Nephron (organoid): ENCODE measurements at regions not wholly inside any gene's neighbourhood (a gene's known extent, or its start where the extent isn't known, plus 50 kb on each side); places are given as distances from the start of the nearest gene placed in this dataset.
"Not testable (repeated sequence)": the region's sequence is repeated elsewhere in the genome, so short reads cannot be mapped to it uniquely, and the experiment has no call there.

Source experiments
- H3K27ac Mint-ChIP-seq, 3 experiments: 2 replicates each; pipeline ENCODE4 v1.8.0; 2020; ENCODE audit warnings: mixed read lengths in 3 of 3, mild to moderate bottlenecking in 2 of 3, moderate library complexity in 1 of 3
- H3K27me3 Mint-ChIP-seq: 2 replicates; pipeline ENCODE4 v1.8.0; 2021; ENCODE audit warnings: low read depth, mild to moderate bottlenecking, moderate library complexity, mixed read lengths
- H3K36me3 Mint-ChIP-seq: 2 replicates; pipeline ENCODE4 v1.8.0; 2020; ENCODE audit warnings: low read depth, mixed read lengths
- H3K4me1 Mint-ChIP-seq: 2 replicates; pipeline ENCODE4 v1.8.0; 2020; ENCODE audit warnings: mixed read lengths
- H3K4me3 Mint-ChIP-seq, 3 experiments: 2 replicates each; pipeline ENCODE4 v1.8.0; 2020; ENCODE audit warnings: mild to moderate bottlenecking in 3 of 3, mixed read lengths in 3 of 3, moderate library complexity in 2 of 3
- H3K9me3 Mint-ChIP-seq: 2 replicates; pipeline ENCODE4 v1.8.0; 2020; ENCODE audit warnings: mixed read lengths
- TF ChIP-seq, protein P1 (sequence below), 3 experiments: fragments of 200-600 bp; sonication (generic); IDR thresholded peaks; one replicate each; pipeline ENCODE4 v1.5.0; 2021; ENCODE audit warnings: antibody characterized with exemption in 3 of 3; ENCODE audit not compliant: unreplicated experiment in 3 of 3

DNA sequence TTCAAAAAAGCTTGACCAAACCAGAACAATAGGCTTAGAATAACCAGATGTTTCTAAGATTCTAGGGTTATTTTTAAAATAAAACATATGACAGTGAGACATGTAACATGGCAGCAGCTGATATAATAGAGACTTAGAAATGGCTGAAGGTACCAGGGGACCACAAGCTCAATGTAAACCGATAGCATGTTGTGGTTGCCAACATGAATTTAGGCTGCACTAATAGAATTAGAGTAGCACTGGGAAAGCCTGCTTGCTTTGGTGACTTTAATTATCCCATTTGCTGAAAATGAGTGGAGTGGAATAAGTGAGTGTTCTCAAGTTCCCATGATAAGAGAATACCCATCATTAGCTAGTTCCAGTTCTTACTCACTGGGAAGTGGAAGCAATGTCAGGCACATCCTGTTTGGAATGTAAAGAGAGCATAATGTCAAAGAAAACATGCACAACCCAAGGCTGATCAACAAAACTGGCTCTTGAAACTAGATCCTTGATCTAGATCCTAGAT, 621.2 kb upstream of the CDH5 start:
- peaks cover 52% of the 10 kb centered on the region for H3K4me1 Mint-ChIP-seq
- no peaks in the 10 kb centered on the region for H3K9me3 Mint-ChIP-seq
- no peak overlapping the region for H3K4me3 Mint-ChIP-seq
- TF ChIP-seq, protein P1, sequence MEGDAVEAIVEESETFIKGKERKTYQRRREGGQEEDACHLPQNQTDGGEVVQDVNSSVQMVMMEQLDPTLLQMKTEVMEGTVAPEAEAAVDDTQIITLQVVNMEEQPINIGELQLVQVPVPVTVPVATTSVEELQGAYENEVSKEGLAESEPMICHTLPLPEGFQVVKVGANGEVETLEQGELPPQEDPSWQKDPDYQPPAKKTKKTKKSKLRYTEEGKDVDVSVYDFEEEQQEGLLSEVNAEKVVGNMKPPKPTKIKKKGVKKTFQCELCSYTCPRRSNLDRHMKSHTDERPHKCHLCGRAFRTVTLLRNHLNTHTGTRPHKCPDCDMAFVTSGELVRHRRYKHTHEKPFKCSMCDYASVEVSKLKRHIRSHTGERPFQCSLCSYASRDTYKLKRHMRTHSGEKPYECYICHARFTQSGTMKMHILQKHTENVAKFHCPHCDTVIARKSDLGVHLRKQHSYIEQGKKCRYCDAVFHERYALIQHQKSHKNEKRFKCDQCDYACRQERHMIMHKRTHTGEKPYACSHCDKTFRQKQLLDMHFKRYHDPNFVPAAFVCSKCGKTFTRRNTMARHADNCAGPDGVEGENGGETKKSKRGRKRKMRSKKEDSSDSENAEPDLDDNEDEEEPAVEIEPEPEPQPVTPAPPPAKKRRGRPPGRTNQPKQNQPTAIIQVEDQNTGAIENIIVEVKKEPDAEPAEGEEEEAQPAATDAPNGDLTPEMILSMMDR (IDR thresholded peaks at IDR 0.05; ENCODE audit: unreplicated experiment in 3 of 3) = no peak
- peaks cover 4% of the 10 kb centered on the region for H3K27me3 Mint-ChIP-seq
- H3K27ac Mint-ChIP-seq = peak overlapping the region; percentile 51 to 76 (median 65)
- H3K36me3 Mint-ChIP-seq = no peaks in the 10 kb centered on the region

DNA sequence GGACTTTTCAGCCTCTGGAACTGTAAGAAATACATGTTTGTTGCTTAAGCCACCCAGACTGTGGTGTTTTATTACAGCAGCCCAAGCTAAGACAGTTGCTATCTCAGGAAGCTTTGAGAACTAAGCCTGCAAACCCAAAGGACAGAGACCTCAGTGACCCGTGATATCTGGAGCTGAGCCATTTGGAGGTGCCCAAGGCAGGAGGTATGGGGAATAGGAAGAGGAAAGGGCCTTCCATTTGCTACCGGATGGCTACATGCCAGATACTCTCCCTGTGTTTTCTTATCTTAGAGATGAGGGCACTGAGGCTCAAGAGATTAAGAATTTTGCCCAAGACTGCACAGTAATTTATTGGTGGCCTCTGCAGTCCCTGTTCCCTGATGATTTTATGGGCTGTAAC, 622.1 kb upstream of the CDH5 start:
- peaks cover 44% of the 10 kb centered on the region for H3K4me1 Mint-ChIP-seq
- H3K36me3 Mint-ChIP-seq = no peaks in the 10 kb centered on the region
- no peak overlapping the region for H3K4me3 Mint-ChIP-seq
- H3K27ac Mint-ChIP-seq = peak overlapping the region in 2 of 3 experiments; percentile 65 to 76
- peaks cover 4% of the 10 kb centered on the region for H3K27me3 Mint-ChIP-seq
- no peaks in the 10 kb centered on the region for H3K9me3 Mint-ChIP-seq
- TF ChIP-seq, protein P1 (IDR thresholded peaks at IDR 0.05; ENCODE audit: unreplicated experiment in 3 of 3) = no peak

DNA sequence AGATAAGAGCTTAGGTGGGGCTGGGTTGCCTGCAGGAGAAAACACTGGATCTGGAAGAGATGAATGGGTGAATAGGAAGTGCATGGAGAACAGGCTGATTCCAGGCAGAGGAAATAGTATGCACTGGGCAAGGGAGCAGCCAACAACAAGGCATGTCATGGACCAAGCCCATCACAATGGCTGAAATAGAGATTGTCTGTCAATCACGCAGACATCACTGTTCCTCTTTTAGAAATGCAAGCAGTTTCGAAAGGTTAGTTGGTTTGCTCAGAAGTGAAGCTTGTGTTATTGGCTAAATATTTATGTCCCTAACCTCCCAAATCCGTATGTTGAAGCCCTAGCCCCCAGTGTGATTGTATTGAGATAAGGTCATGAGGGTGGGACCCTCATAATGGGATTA, 621.7 kb upstream of the CDH11 start:
- peak overlapping the region; percentile 49 to 72 (median 53) for H3K27ac Mint-ChIP-seq
- H3K9me3 Mint-ChIP-seq = no peaks in the 10 kb centered on the region
- TF ChIP-seq, protein P1 (IDR thresholded peaks at IDR 0.05; ENCODE audit: unreplicated experiment in 3 of 3) = no peak
- peaks cover 38% of the 10 kb centered on the region for H3K4me1 Mint-ChIP-seq
- H3K4me3 Mint-ChIP-seq = peak overlapping the region in 1 of 3 experiments; percentile 25
- no peaks in the 10 kb centered on the region for H3K36me3 Mint-ChIP-seq
- H3K27me3 Mint-ChIP-seq = peaks cover 4% of the 10 kb centered on the region

DNA sequence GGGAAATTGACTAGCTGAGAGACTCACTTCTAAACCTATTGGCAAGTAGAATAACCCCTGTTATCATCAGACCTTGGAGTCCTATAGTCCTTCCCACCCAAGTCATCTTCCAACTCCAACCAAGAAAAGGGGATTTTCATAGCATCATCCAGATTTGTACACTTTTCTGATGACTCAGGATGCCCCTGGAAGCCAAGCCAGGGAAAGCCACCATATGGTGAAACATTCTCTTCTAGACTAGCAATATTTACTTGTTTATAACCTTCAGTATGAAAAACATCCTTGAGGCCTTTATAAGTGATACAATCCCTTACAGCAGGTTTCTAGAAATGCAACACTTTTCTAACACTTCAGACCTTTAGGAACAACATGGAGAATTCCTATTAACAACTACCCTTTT, 618.8 kb upstream of the CDH11 start:
- Mint-ChIP-seq H3K27ac (no peak overlapping the region), H3K4me1 (peaks cover 57% of the 10 kb centered on the region), H3K4me3 (no peak overlapping the region), H3K27me3 (peaks cover 4% of the 10 kb centered on the region), H3K36me3 (no peaks in the 10 kb centered on the region), H3K9me3 (no peaks in the 10 kb centered on the region)
- TF ChIP-seq, protein P1 (IDR thresholded peaks at IDR 0.05; ENCODE audit: unreplicated experiment in 3 of 3) = no peak

DNA sequence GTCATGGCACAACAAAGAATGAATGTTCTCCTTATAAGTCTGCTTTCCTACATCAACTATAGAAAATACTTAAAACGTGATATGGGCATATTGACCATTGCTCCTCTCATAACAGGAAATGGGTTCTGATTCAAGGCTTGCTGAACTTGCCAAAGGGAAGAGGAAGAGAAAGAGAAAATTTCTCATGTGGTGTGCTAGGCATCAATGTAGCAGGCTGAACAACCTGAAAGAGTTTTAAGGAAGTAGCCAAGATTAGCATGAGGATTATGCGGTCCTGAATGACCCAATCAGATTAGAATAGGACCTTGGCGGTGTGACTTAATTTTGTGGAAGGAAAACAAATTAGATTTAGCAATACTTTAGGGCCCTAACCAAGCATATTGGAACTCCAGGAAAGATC, 617.7 kb upstream of the CDH11 start:
- TF ChIP-seq, protein P1 (IDR thresholded peaks at IDR 0.05; ENCODE audit: unreplicated experiment in 3 of 3) = no peak
- H3K36me3 Mint-ChIP-seq = no peaks in the 10 kb centered on the region
- no peaks in the 10 kb centered on the region for H3K9me3 Mint-ChIP-seq
- H3K27ac Mint-ChIP-seq = peak overlapping the region in 2 of 3 experiments; percentile 23 to 99
- no peak overlapping the region for H3K4me3 Mint-ChIP-seq
- peaks cover 4% of the 10 kb centered on the region for H3K27me3 Mint-ChIP-seq
- H3K4me1 Mint-ChIP-seq = peaks cover 49% of the 10 kb centered on the region

DNA sequence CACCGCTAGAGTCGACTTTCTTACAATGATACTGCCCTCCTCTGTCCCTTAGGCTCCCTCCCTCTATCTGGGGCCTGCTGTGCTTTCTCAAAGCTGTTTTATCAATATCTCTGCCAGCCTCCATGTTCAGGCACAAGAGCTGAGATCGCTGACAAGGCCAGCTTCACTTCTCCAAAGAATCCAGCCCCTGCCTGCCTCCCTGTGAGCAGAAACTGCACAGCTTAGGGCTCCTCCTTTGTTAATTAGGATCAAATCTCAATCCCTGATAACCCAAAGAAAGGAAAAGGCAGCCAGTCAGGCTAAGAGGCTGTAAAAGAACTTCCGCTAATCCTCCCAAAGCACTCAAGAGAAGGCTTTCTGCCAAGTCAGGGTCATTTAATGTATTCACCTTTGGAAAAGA, 616.0 kb upstream of the CDH11 start:
- H3K9me3 Mint-ChIP-seq = no peaks in the 10 kb centered on the region
- TF ChIP-seq, protein P1 (IDR thresholded peaks at IDR 0.05; ENCODE audit: unreplicated experiment in 3 of 3) = peak in 2 of 3 experiments; percentile 9 to 22
- H3K4me1 Mint-ChIP-seq = peaks cover 35% of the 10 kb centered on the region

DNA sequence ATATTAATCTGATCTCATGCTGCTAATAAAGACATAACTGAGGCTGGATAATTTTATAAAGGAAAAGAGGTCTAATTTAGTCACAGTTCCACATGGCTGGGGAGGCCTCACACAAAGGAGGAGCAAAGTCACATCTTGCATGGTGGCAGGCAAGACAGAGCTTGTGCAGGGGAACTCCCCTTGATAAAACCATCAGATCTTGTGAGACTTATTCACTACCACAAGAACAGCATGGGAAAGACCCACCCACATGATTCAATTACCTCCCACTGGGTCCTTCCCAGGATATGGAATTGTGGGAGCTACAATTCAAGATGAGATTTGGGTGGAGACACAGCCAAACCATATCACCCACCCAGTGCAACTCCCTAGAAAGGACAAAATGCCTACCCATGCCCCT, 613.8 kb upstream of the CDH11 start:
- not testable (repeated sequence) for H3K4me3 Mint-ChIP-seq

More for the DNA sequence above, 616.0 kb upstream of the CDH11 start:
- no peaks in the 10 kb centered on the region for H3K36me3 Mint-ChIP-seq
- H3K27ac Mint-ChIP-seq = peak overlapping the region; percentile 94 to 99 (median 96)
- H3K4me3 Mint-ChIP-seq = peak overlapping the region in 2 of 3 experiments; percentile 12 to 19
- peaks cover 4% of the 10 kb centered on the region for H3K27me3 Mint-ChIP-seq

More for the DNA sequence above, 613.8 kb upstream of the CDH11 start:
- not testable (repeated sequence) for H3K27me3 Mint-ChIP-seq, H3K9me3 Mint-ChIP-seq, H3K36me3 Mint-ChIP-seq
- Mint-ChIP-seq H3K27ac (peak overlapping the region in 2 of 3 experiments; percentile 46 to 67), H3K4me1 (peaks cover 35% of the 10 kb centered on the region)
